ENCODE measurements at regions not wholly inside any gene's neighbourhood (a gene's known extent, or its start where the extent isn't known, plus 50 kb on each side); places are given as distances from the start of the nearest gene placed in this dataset.

DNA sequence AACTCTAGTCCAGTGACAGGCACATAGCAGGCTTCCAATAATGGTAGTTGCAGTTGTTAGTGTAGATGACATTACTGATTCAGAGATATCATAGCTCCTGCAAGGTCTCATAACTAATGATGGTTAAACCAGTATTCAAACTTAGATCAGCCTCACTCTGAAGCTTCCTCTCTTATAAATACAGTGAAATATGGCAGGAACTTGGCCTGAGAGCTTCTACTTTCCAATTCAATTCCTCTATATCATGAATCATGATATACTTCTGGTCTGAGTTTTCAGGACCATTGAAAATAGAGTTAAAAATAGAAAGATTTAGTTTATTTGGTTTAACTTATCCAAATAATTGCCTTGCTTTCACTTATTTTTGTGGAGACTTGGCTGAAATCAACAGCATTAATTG is 167.5 kb upstream of the NOVA1 start:
- no peaks in the 10 kb centered on the region for H3K36me3 Mint-ChIP-seq (ENCODE audit: low read depth)
- no peaks in the 10 kb centered on the region for H3K4me1 Mint-ChIP-seq (ENCODE audit: low read depth)
- H3K27ac Mint-ChIP-seq: no peak overlapping the region
- peaks cover 10% of the 10 kb centered on the region for H3K9me3 Mint-ChIP-seq
- intact Hi-C loops (cut with micrococcal nuclease): no loop called here
- TF ChIP-seq, protein P1, sequence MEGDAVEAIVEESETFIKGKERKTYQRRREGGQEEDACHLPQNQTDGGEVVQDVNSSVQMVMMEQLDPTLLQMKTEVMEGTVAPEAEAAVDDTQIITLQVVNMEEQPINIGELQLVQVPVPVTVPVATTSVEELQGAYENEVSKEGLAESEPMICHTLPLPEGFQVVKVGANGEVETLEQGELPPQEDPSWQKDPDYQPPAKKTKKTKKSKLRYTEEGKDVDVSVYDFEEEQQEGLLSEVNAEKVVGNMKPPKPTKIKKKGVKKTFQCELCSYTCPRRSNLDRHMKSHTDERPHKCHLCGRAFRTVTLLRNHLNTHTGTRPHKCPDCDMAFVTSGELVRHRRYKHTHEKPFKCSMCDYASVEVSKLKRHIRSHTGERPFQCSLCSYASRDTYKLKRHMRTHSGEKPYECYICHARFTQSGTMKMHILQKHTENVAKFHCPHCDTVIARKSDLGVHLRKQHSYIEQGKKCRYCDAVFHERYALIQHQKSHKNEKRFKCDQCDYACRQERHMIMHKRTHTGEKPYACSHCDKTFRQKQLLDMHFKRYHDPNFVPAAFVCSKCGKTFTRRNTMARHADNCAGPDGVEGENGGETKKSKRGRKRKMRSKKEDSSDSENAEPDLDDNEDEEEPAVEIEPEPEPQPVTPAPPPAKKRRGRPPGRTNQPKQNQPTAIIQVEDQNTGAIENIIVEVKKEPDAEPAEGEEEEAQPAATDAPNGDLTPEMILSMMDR (IDR thresholded peaks at IDR 0.05): no peak
- ATAC-seq (no peak), DNase-seq (no peak)
- ChIA-PET POLR2A (no interaction called here), CTCF (no interaction called here)
- H3K27me3 Mint-ChIP-seq: no peaks in the 10 kb centered on the region
- no peak overlapping the region for H3K4me3 Mint-ChIP-seq

DNA sequence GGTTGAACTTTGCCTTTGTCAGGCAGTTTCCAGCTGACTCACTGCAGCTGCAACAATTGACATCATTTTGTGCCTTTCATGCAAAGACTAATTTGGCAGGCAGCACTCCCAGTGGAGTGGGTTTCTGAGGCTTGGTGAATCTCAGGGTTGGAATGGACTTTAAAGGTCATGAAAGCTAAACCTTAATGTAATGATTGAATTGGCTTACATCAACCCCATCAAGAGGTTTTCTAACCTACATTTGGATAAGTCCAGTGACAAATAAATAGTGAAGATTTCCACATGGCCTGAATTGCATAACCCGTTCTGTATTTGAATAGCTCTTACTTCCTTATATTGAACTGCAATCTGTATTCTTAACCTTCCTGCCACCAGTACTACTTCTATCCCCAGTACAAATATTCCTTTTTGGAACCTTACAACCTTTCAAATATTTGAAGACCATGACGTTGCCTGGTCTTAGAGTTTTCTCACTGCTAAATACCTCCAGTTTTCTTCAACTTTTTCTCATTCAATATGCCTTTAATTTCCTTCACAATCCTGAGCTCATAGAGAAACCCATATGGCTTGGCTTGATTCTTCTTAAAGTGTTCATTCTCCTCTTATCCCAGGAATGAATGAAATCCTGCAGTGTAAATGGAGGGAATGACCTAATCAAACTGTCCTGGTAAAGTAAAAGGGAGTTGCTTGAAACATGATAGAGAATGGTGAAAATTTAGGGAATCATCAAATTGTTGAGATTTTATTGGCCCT is 168.1 kb upstream of the NOVA1 start:
- no peaks in the 10 kb centered on the region for H3K27me3 Mint-ChIP-seq
- H3K36me3 Mint-ChIP-seq (ENCODE audit: low read depth): no peaks in the 10 kb centered on the region
- POLR2A ChIA-PET: no interaction called here
- no peak overlapping the region for H3K27ac Mint-ChIP-seq
- DNase-seq (no peak), ATAC-seq (no peak)
- CTCF ChIA-PET: no interaction called here
- TF ChIP-seq, protein P1 (IDR thresholded peaks at IDR 0.05): no peak
- H3K4me1 Mint-ChIP-seq (ENCODE audit: low read depth): no peaks in the 10 kb centered on the region
- H3K9me3 Mint-ChIP-seq: peaks cover 10% of the 10 kb centered on the region
- H3K4me3 Mint-ChIP-seq: no peak overlapping the region
- intact Hi-C loops (cut with micrococcal nuclease): no loop called here

DNA sequence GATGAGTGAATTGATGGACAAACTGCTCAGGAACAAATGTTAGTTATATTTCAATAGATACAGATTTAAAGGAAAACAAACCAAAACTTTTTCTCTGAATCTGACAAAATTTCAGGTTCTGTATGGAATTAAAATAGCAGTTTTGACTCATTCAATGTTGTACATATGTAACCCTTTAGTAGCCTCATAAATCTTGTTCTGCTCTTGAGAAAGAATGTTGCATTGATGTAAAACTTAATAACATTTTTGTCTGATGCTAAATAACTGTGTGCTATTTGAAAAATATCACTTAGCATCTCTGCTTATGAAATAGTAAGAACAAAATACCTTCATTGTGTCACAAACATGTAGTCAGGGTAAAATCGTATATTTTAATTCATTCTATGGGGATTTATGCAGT is 168.9 kb upstream of the NOVA1 start:
- TF ChIP-seq, protein P1 (IDR thresholded peaks at IDR 0.05): no peak
- H3K27ac Mint-ChIP-seq: no peak overlapping the region
- H3K9me3 Mint-ChIP-seq: peaks cover 10% of the 10 kb centered on the region
- H3K27me3 Mint-ChIP-seq: no peaks in the 10 kb centered on the region
- intact Hi-C loops (cut with micrococcal nuclease): no loop called here
- ATAC-seq (no peak), DNase-seq (no peak)
- POLR2A ChIA-PET: no interaction called here
- H3K4me1 Mint-ChIP-seq (ENCODE audit: low read depth): no peaks in the 10 kb centered on the region
- H3K4me3 Mint-ChIP-seq: no peak overlapping the region
- CTCF ChIA-PET: no interaction called here
- no peaks in the 10 kb centered on the region for H3K36me3 Mint-ChIP-seq (ENCODE audit: low read depth)

DNA sequence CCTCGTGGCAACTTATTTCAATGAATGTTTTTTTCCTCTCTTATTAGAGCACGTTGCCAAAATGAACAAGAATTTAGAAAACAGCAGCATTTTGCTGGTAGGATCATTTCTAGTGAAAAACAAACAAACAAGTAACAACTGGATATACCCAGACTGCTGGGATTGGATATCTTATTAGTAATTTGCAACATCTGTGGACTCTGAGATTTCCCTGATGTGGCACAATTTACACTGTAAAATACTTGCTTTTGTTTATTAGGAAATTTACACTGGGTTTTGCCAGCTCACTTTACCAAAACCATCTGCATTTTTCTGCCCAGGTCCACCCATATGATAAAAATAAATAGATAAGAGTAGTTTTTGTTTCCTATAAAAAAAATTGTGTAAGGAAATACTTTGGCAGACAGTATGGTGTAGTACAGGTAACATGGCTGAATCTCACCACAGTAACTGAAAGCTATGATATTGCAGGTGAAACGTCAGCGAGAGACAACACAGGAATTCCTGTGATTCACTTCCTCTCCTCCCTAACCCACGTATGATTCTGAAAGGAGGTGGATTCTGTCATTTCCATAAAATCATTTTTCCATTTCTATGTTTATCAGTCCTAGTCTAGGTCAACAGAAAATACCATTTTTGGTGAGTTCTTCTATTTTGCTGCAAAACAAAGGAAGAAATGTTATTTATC is 176.2 kb upstream of the NOVA1 start:
- H3K27ac Mint-ChIP-seq: no peak overlapping the region
- POLR2A ChIA-PET: no interaction called here
- intact Hi-C loops (cut with micrococcal nuclease): no loop called here

More for the DNA sequence above, 176.2 kb upstream of the NOVA1 start:
- no peaks in the 10 kb centered on the region for H3K36me3 Mint-ChIP-seq (ENCODE audit: low read depth)
- H3K4me1 Mint-ChIP-seq (ENCODE audit: low read depth): no peaks in the 10 kb centered on the region
- no peak overlapping the region for H3K4me3 Mint-ChIP-seq
- DNase-seq (no peak), ATAC-seq (no peak)
- peaks cover 11% of the 10 kb centered on the region for H3K9me3 Mint-ChIP-seq
- H3K27me3 Mint-ChIP-seq: no peaks in the 10 kb centered on the region
- TF ChIP-seq, protein P1 (IDR thresholded peaks at IDR 0.05): no peak
- CTCF ChIA-PET: no interaction called here

All from activated CD8-positive, alpha-beta T cell treated with anti-CD3 and anti-CD28 coated beads for 36 hours (primary cell).